Sigmoid colon (tissue), 6 donors: ENCODE measurements at regions not wholly inside any gene's neighbourhood (a gene's known extent, or its start where the extent isn't known, plus 50 kb on each side); places are given as distances from the start of the nearest gene placed in this dataset.
"Not testable (repeated sequence)": the region's sequence is repeated elsewhere in the genome, so short reads cannot be mapped to it uniquely, and the experiment has no call there.

Experiments used
- DNase-seq: peaks from one replicate; pipeline ENCODE4 v3.0.0-alpha.2; 2019
- H3K27ac ChIP-seq, 4 donors: fragments of 200-600 bp; sonication (generic); one replicate each; pipeline ENCODE4 v1.5.1; 2016 to 2019; ENCODE audit warnings: mild to moderate bottlenecking in 1 of 4
- H3K27me3 ChIP-seq, 3 donors: fragments of 200-600 bp; sonication (generic); one replicate each; pipeline ENCODE4 v1.5.1; 2019; ENCODE audit warnings: mild to moderate bottlenecking in 1 of 3
- H3K36me3 ChIP-seq, 4 donors: fragments of 200-600 bp; sonication (generic); one replicate each; pipeline ENCODE4 v1.5.1; 2016 to 2019
- H3K4me1 ChIP-seq, 4 donors: fragments of 200-600 bp; sonication (generic); one replicate each; pipeline ENCODE4 v1.5.1; 2017 to 2019
- H3K4me3 ChIP-seq, 4 donors: fragments of 200-600 bp; sonication (generic); one replicate each; pipeline ENCODE4 v1.5.1; 2017 to 2019; ENCODE audit warnings: mild to moderate bottlenecking in 2 of 4, moderate library complexity in 1 of 4
- H3K9me3 ChIP-seq, 4 donors: fragments of 200-600 bp in 3 of 4; sonication (generic) in 3 of 4; one replicate each; pipeline versions ENCODE4 v1.5.1 to v1.6.1; 2013 to 2019
- EP300 ChIP-seq, 4 donors: sonication (generic); formaldehyde crosslinking; IDR thresholded peaks; one replicate each; pipeline ENCODE4 v1.6.1; 2017; ENCODE audit warnings: antibody characterized with exemption in 4 of 4
- POLR2A ChIP-seq, 2 donors: fragments of 450-650 bp; IDR thresholded peaks; one replicate each; pipeline ENCODE4 v1.6.1; 2016; ENCODE audit warnings: antibody characterized with exemption in 2 of 2, mild to moderate bottlenecking in 2 of 2, moderate library complexity in 2 of 2
- POLR2AphosphoS5 ChIP-seq, 4 donors: sonication (generic); formaldehyde crosslinking; IDR thresholded peaks; one replicate each; pipeline ENCODE4 v1.6.1; 2017; ENCODE audit warnings: antibody characterized with exemption in 4 of 4
- WGBS, 2 donors: extraction: QIAGEN DNeasy Blood & Tissue Kit; methylation state at CpG; one replicate each; pipeline ENCODE4 v1.1.7; 2013; 5-methylcytosine and 5-hydroxymethylcytosine counted together
- intact Hi-C: fragments of 100-400 bp; cut with DNase I; formaldehyde crosslinking; loops from one replicate; pipeline ENCODE4 v1.15.1; 2023
- TF ChIP-seq, protein P1 (sequence below), 4 experiments: fragments of 450-650 bp in 3 of 4; fragments of 200-600 bp in 1 of 4; IDR thresholded peaks; one replicate each; pipeline ENCODE4 v1.5.1; 2016 to 2019; ENCODE audit warnings: antibody characterized with exemption in 4 of 4, mild to moderate bottlenecking in 3 of 4, moderate library complexity in 2 of 4
- donor health status: healthy with polysubstance abuse.
- donor health status: healthy.

DNA sequence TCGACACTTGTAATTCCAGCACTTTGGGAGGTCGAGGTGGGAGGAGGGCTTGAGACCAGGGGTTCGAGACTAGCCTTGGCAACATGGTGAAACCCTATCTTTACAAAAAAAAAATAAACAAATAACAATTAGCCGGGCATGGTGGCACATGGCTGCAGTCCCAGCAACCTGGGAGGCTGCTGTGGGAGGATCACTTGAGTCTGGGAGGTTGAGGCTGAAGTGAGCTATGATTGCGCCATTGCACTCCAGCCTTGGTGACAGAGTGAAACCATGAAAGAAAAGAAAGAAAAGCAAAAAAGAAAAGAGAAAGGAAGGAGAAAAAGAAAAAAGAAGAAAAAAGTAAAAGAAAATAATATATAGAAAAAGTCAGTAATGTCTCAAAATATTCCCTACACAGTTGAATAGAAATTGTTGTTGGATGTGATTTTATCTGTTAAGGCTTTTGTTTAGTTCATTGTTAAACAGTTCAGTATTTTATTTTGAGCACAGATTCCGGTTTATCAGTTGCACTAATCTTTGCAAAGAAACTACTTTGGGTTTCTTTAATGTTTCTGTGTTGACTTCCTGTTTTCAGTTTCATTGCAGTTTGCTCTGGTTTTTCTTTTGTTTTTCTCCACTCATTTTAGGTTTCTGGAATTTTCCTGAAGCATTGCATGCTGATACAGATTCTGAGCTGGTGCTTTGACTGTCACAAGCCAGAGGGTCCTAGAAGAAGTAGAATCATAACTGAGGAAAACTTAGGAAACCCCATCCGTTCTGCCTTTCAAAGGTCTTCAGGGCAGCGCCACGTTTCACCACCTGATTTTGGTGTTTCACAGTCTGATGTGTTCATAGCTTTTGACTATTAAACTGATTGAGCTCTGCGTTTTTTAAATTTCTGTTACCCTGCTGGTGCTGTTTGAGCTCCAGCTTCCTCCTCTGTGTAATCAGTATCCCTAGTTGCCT, 378.6 kb upstream of the AMELY start:
- Histone ChIP-seq H3K36me3 (no peaks in the 10 kb centered on the region), H3K27ac (no peak overlapping the region), H3K9me3 (no peaks in the 10 kb centered on the region), H3K4me1 (no peaks in the 10 kb centered on the region), H3K27me3 (no peaks in the 10 kb centered on the region), H3K4me3 (no peak overlapping the region)
- no peak for DNase-seq
- TF ChIP-seq, protein P1, sequence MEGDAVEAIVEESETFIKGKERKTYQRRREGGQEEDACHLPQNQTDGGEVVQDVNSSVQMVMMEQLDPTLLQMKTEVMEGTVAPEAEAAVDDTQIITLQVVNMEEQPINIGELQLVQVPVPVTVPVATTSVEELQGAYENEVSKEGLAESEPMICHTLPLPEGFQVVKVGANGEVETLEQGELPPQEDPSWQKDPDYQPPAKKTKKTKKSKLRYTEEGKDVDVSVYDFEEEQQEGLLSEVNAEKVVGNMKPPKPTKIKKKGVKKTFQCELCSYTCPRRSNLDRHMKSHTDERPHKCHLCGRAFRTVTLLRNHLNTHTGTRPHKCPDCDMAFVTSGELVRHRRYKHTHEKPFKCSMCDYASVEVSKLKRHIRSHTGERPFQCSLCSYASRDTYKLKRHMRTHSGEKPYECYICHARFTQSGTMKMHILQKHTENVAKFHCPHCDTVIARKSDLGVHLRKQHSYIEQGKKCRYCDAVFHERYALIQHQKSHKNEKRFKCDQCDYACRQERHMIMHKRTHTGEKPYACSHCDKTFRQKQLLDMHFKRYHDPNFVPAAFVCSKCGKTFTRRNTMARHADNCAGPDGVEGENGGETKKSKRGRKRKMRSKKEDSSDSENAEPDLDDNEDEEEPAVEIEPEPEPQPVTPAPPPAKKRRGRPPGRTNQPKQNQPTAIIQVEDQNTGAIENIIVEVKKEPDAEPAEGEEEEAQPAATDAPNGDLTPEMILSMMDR (IDR thresholded peaks at IDR 0.05) = no peak
- TF ChIP-seq POLR2A (IDR thresholded peaks at IDR 0.05) (no peak), POLR2AphosphoS5 (IDR thresholded peaks at IDR 0.05) (no peak), EP300 (IDR thresholded peaks at IDR 0.05) (no peak)
- intact Hi-C loops = no loop called here
- 57 to 72% methylated on average over 10 of the region's 10 CpGs for WGBS, 2 donors

DNA sequence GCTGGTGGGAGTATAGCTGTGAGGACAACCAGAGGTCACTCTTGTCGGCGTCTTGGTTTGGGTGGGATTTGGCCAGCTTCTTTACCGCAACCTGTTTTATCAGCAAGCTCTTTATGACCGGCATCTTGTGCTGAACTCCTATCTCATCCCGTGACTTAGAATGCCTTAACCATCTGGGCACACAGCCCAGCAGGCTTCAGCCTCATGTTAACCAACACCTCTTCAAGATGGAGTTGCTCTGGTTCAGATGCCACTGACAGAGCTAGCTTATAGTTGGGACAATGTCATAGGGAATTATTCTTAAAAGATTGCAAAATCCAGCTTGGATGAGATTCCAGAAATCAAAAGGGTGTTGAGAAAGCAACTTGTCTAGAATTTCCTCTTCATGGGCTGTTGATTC, 377.1 kb upstream of the AMELY start:
- no peaks in the 10 kb centered on the region for H3K4me1 ChIP-seq
- TF ChIP-seq EP300 (IDR thresholded peaks at IDR 0.05) = no peak
- no peak for TF ChIP-seq POLR2A (IDR thresholded peaks at IDR 0.05)
- TF ChIP-seq, protein P1 (IDR thresholded peaks at IDR 0.05) = no peak
- no peak for TF ChIP-seq POLR2AphosphoS5 (IDR thresholded peaks at IDR 0.05)
- no peak overlapping the region for H3K27ac ChIP-seq
- no peaks in the 10 kb centered on the region for H3K36me3 ChIP-seq
- DNase-seq = no peak
- H3K9me3 ChIP-seq = no peaks in the 10 kb centered on the region
- H3K4me3 ChIP-seq = no peak overlapping the region
- intact Hi-C loops = no loop called here
- no peaks in the 10 kb centered on the region for H3K27me3 ChIP-seq
- 94 to 98% methylated on average over 5 of the region's 5 CpGs for WGBS, 2 donors

DNA sequence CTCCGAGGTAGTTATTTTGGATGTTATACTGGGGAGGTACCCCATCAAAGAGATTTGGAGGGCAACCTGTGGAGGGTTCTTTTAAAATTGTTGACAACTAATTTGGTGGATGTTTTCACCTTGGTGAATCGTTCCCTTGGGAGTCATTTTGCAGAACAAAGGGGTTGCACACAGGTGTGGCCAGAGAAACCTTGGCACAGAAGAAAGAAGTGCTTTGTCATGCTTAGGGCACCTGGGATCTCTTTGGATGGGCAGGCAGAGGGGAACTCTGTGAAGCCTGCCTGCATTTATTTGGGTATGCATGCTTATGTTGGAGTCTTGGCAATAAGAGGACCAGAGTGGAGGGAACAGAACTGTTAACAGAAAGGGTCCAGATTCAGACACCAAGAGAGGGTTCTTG, 376.4 kb upstream of the AMELY start:
- H3K9me3 ChIP-seq, H3K4me1 ChIP-seq, DNase-seq, H3K36me3 ChIP-seq, H3K27me3 ChIP-seq, intact Hi-C loops, H3K4me3 ChIP-seq, H3K27ac ChIP-seq: not testable (repeated sequence)
- WGBS, 2 donors = 76 to 79% methylated on average over 2 of the region's 2 CpGs

DNA sequence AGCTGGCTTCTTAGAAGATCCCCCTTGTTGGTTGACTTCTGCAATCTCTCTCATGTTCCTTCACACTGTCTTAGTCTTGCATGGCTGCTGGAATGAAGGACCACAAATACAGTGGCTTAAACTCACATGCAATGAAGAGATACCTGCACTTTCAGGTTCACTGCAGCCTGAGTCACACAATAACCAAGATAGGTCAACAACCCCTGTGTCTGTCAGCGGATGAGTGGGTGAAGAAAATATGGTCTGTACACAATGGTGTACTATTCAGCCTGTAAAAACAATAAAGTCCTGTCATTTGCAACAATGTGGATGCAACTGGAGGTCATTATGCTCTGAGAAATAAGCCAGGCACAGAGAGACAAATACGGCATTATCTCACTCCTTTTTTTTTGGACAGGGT, 373.8 kb upstream of the AMELY start:
- H3K4me1 ChIP-seq = no peaks in the 10 kb centered on the region
- WGBS, 2 donors = 79 to 87% methylated on average over 2 of the region's 2 CpGs
- H3K36me3 ChIP-seq = no peaks in the 10 kb centered on the region
- intact Hi-C loops = no loop called here
- H3K9me3 ChIP-seq = no peaks in the 10 kb centered on the region
- DNase-seq = no peak
- no peaks in the 10 kb centered on the region for H3K27me3 ChIP-seq
- no peak overlapping the region for H3K4me3 ChIP-seq
- TF ChIP-seq POLR2AphosphoS5 (IDR thresholded peaks at IDR 0.05) = no peak
- no peak for TF ChIP-seq EP300 (IDR thresholded peaks at IDR 0.05)
- no peak for TF ChIP-seq POLR2A (IDR thresholded peaks at IDR 0.05)
- TF ChIP-seq, protein P1 (IDR thresholded peaks at IDR 0.05) = no peak
- H3K27ac ChIP-seq = no peak overlapping the region

DNA sequence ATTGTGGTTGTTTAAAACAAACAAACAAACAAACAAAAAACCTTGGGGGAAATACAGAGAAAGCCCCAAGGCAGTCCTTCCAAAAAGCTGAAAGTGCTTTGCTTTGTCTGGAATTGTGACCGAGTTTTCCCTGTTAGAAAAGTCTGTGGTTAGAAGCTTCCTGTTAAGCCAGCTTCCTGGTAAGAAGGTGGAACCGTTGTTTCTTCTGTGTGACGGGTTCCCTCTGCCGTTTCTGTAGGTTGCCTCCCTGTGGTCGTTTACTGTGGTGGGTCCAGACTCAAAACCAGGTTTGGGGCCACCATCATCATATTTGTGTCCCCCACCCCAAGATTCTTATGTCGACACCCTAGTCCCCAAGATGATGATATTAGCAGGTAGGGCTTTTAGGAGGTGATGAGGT, 371.4 kb upstream of the AMELY start:
- no peaks in the 10 kb centered on the region for H3K4me1 ChIP-seq
- H3K4me3 ChIP-seq = no peak overlapping the region
- TF ChIP-seq POLR2AphosphoS5 (IDR thresholded peaks at IDR 0.05) (no peak), POLR2A (IDR thresholded peaks at IDR 0.05) (no peak), EP300 (IDR thresholded peaks at IDR 0.05) (no peak)
- TF ChIP-seq, protein P1 (IDR thresholded peaks at IDR 0.05) = no peak
- WGBS, 2 donors = 24 to 29% methylated on average over 6 of the region's 6 CpGs
- intact Hi-C loops = no loop called here
- no peaks in the 10 kb centered on the region for H3K9me3 ChIP-seq
- H3K27me3 ChIP-seq = no peaks in the 10 kb centered on the region
- no peaks in the 10 kb centered on the region for H3K36me3 ChIP-seq
- DNase-seq = no peak
- no peak overlapping the region for H3K27ac ChIP-seq

DNA sequence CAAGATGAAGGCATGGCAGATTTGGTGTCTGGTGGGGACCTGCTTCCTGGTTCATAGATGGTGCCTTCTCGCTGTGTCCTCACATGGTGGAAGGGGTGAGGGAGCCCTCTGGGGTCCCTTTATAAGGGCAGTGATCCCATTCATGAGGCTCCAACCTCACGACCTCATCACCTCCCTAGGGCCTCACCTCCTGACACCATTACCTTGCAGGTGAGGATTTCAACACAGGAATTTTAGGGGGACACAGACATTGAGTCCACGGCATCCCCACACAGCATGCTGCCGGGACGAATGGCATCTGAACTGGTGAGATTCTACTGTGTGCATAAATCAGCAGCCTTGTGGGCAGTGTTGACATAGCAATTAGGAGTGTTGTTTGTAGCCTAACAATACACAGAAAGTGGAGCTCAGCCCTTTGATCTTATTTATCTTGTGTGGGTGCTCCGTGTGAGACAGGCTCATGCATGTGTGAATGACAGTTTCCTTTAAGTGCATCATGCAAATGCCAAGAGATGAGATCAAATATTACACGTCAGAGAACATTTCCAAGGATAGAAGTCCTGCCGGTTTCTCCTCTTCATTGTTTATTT, 368.7 kb upstream of the AMELY start:
- 21 to 49% methylated on average over 7 of the region's 8 CpGs for WGBS, 2 donors
- H3K27ac ChIP-seq, H3K4me3 ChIP-seq, DNase-seq, H3K4me1 ChIP-seq, H3K36me3 ChIP-seq, H3K27me3 ChIP-seq, intact Hi-C loops, H3K9me3 ChIP-seq: not testable (repeated sequence)
